Mucosa of gallbladder (tissue), 1 donor: ENCODE measurements at regions not wholly inside any gene's neighbourhood (a gene's known extent, or its start where the extent isn't known, plus 50 kb on each side); places are given as distances from the start of the nearest gene placed in this dataset.

ENCODE experiments used
- DNase-seq: peaks from one replicate; pipeline ENCODE4 v3.0.0-alpha.2; 2020; ENCODE audit warnings: low spot score
- donor health status: DM: no; HTN: no; CAD: no.

GRCh38 chr15:96019114-96019513 lies 311.4 kb upstream of the NR2F2 start:
- DNase-seq, result no peak

GRCh38 chr15:96020133-96020532 lies 310.4 kb upstream of the NR2F2 start:
- DNase-seq, result no peak

GRCh38 chr15:96020797-96021196 lies 309.7 kb upstream of the NR2F2 start:
- DNase-seq, result no peak

GRCh38 chr15:96023081-96023480 lies 307.4 kb upstream of the NR2F2 start:
- no peak for DNase-seq

- DNase-seq, result no peak
Observed at GRCh38 chr15:96027501-96027900, 303.0 kb upstream of the NR2F2 start.

GRCh38 chr15:96028620-96029019 lies 301.9 kb upstream of the NR2F2 start:
- DNase-seq, result no peak

- DNase-seq, result no peak
Observed at GRCh38 chr15:96029172-96029571, 301.3 kb upstream of the NR2F2 start.

GRCh38 chr15:96031426-96032110 lies 298.9 kb upstream of the NR2F2 start:
- no peak for DNase-seq

GRCh38 chr15:96035091-96035490 lies 295.4 kb upstream of the NR2F2 start:
- DNase-seq, result no peak

- DNase-seq, result no peak
Observed at GRCh38 chr15:96035635-96036034, 294.9 kb upstream of the NR2F2 start.

GRCh38 chr15:96037584-96037983 lies 292.9 kb upstream of the NR2F2 start:
- DNase-seq, result no peak

GRCh38 chr15:96038131-96038530 lies 292.4 kb upstream of the NR2F2 start:
- DNase-seq, result no peak

GRCh38 chr15:96038650-96039049 lies 291.9 kb upstream of the NR2F2 start:
- DNase-seq, result no peak

GRCh38 chr15:96041982-96042733 lies 288.3 kb upstream of the NR2F2 start:
- DNase-seq, result no peak

- no peak for DNase-seq
Observed at GRCh38 chr15:96042734-96043224, 287.7 kb upstream of the NR2F2 start.

GRCh38 chr15:96043591-96044171 lies 286.8 kb upstream of the NR2F2 start:
- DNase-seq, result no peak

GRCh38 chr15:96046620-96047240 lies 283.8 kb upstream of the NR2F2 start:
- DNase-seq, result no peak

GRCh38 chr15:96047255-96047931 lies 283.1 kb upstream of the NR2F2 start:
- no peak for DNase-seq

GRCh38 chr15:96049323-96049722 lies 281.2 kb upstream of the NR2F2 start:
- no peak for DNase-seq

GRCh38 chr15:96049766-96050165 lies 280.7 kb upstream of the NR2F2 start:
- no peak for DNase-seq

- DNase-seq, result no peak
Observed at GRCh38 chr15:96051598-96051997, 278.9 kb upstream of the NR2F2 start.

- no peak for DNase-seq
Observed at GRCh38 chr15:96052154-96052553, 278.3 kb upstream of the NR2F2 start.
